Hematopoietic multipotent progenitor cell treated with erythropoietin and hydrocortisone succinate and interleukin-3 and kit ligand, for 4 days (in vitro differentiated cells): ENCODE measurements at regions not wholly inside any gene's neighbourhood (a gene's known extent, or its start where the extent isn't known, plus 50 kb on each side); places are given as distances from the start of the nearest gene placed in this dataset.
A peak's percentile ranks its signal among the peaks of the same experiment; 100 is the strongest.
"Not testable (repeated sequence)": the region's sequence is repeated elsewhere in the genome, so short reads cannot be mapped to it uniquely, and the experiment has no call there.

Experiments used
- DNase-seq: peaks from one replicate; pipeline ENCODE4 v3.0.0-alpha.2; 2015

GRCh38 chrX:140157611-140158010 is 192.3 kb upstream of the CXorf66 start:
- DNase-seq, result no peak

DNA sequence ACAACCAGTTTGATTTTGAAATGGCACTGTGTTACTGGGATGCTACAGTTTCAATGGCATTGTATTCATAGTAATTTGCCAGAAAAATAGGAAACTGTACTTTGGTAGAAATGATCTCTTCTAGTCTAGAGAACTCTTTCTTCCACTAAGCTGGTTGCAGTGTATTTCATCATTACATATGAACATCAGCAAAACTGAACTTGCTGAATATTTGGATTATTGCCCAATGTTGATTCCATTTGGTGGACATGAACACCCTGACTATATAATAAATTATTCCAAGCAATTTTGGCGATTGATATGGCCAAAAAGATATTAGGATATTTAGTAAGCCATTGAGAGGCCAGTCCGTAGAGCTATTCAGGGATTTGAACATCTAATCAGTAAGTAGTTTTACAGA is 191.8 kb upstream of the CXorf66 start:
- no peak for DNase-seq

DNA sequence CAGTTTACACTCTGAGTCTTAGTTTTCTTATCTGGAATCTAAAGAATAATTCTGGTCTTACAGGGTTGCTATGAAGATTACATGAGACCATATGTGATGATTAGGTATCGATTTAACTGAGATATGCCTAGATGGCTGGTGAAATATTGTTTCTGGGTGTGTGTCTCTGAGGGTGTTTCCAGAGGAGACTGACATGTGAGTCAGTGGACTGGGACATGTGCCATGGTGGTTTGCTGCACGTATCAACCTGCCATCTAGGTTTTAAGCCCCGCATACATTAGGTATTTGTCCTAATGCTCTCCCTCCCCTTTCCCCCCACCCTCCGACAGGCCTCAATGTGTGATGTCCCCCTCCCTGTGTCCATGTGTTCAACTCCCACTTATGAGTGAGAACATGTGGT is 186.0 kb upstream of the CXorf66 start:
- no peak for DNase-seq

- DNase-seq, result no peak
Measured at GRCh38 chrX:140149761-140150160, 184.4 kb upstream of the CXorf66 start.

DNA sequence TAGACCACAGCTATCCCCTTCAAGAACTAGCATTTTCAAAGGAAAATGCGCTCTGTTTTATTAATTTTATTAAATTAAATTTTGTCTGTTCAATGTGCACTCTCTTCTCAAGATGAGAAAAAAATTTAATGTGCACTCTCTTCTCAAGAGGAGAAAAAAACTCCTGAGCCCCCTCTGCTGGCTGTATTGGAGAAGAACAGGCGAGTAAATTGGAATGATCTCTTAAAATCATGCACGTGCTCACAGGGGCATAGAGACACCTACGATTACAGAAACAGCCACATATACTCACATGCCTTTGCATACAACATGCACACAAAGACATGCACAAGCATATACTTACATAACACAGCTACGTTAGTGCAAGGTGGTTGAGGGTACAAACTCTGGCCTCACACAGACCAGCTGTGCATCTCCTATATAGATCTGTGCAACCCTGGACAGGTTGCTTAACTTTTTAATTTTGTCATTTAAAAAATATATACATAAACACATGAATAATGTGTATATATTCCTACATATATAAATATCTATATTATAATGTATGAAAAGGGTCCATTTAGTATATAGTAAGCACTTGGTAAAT is 176.2 kb upstream of the CXorf66 start:
- DNase-seq, result peak; percentile 63

DNA sequence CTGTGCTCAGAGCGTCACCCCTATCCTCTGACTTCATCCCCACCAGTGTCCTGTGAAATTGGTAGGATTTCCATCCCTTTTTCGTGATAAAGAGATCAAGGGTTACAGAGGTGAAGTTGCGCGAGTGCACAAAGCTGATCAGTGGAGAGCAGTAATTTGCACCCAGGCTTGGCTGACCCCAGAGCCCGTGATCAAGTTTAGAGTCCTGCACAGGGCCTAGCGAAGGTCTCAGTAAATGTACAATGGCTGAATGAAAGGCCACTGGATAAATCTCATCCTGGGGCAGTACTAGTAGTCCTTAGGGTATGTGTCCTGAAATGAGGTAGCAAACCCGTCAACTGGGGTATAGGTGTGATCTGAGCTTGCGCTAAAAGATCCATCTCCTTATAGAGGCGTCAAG is 173.2 kb upstream of the CXorf66 start:
- DNase-seq, result not testable (repeated sequence)

DNA sequence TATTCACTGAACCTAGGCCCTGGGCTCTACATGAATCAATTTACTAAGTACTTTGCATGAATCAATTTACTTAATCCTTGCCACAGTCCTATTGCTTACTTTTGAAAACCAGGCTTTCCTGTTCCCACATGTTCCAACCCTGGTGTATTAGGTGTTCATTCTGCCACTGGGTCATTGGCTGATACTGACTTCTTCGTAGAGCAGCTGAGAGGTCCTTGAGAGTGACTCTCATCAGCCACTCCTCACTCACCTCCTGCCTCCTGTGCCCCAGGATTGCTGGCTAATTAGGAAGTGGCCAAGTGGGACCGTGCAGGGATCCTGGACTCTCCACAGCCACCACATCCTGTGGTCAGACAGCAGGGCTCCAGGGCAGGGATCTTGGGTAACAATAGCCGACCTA is 172.7 kb upstream of the CXorf66 start:
- DNase-seq, result not testable (repeated sequence)

DNA sequence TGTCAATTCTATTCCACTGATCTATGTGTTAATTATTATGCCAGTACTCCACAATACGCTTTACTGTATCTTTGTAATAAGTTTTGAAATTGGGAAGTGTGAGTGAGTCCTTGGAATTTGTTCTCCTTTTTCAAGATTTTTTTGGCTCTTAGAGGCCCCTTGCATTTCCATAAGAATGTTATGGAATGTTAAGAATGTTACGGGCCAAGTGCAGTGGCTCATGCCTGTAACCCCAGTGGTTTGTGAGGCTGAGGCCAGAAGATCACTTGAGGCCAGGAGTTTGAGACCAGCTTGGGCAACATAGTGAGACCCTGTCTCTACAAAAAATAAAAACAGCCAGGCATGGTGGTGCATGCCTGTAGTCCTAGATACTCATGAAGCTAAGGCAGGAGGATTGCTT is 167.6 kb upstream of the CXorf66 start:
- DNase-seq, result no peak

- no peak for DNase-seq
Measured at GRCh38 chrX:140123446-140123845, 158.1 kb upstream of the CXorf66 start.

GRCh38 chrX:140114059-140114458 is 148.7 kb upstream of the CXorf66 start:
- not testable (repeated sequence) for DNase-seq

DNA sequence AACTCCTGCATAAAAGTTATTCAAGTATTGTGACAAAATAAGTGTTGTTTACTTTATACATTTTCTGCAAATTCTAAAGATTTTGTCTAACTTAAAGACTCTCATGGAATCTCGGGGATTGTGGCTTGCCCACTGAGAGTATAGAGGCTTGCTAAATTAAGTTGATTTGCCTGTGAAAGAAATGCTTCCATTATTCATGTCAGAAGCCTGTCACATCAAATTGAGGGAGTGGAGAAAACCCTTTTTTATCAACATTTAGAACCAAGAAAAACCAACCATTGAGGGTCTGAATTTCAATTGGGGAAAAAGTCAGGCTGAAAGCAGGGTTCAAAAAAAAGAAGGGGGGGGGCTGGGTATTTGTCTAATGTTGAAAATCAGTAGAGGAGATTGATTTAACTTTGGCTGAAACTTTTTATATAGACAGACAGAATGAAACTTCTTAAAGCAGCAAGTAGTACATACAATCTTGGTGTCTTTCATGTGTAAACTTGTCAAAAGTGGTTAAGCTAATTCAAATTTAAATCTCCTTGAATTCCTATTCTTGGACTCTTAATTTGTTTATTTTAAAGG is 144.8 kb upstream of the CXorf66 start:
- DNase-seq, result no peak

GRCh38 chrX:140104760-140105159 is 139.4 kb upstream of the CXorf66 start:
- no peak for DNase-seq

DNA sequence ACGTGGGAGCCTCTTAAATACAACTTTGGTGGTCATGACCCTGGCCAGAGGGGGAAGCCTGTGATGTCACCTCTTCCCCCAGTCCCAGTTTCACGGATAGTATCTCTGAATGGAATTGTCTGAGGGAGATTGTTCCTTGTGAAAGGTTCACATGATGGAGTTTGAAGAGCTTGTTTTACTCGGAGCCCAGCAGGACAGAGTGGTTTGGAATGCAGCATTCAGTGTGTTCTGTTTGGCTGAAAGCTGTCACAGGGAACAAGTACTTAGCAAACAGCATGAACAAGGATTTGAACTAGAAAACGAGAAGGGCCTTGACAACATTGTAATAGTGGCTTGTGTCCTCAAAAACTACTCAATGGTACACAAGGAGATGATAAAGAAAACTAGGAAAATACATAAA is 133.9 kb upstream of the CXorf66 start:
- no peak for DNase-seq

DNA sequence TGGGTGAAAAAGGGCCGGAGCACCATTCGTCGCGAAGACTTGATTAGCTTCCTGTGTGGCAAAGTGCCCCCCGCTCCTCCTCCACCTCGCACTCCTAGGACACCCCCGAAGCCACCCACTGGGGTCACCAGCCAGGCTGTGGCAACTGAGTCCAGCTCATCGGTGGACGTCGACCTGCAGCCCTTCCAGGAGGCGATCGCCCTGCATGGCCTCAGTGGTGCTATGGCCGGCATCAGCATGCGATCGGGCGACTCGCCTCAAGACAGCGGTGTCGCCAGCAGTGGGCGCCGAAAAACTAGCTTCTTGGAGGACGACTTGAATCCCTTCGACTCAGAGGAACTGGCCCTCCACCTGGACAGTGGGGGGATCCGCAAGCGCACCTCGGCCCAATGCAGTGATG is 126.8 kb upstream of the CXorf66 start:
- no peak for DNase-seq

GRCh38 chrX:140091125-140091886 is 126.0 kb upstream of the CXorf66 start:
- peak; percentile 43 for DNase-seq

DNA sequence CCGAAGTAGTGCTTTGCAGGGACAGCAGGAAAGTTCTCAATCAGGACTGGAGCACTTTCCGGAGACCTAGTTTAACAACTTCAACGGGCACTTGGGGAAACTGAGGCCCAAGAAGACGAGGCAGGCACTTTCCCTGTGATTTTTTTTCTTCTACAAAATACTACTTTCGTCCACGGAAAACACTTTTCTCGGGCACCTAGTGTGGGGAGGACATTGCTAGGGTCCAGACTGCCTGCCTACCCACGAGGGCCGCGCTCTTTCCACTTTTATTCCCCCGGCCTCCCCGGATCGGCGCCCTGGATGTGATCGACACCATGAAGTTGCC is 125.4 kb upstream of the CXorf66 start:
- DNase-seq, result no peak

GRCh38 chrX:140088438-140088837 is 123.1 kb upstream of the CXorf66 start:
- no peak for DNase-seq

- DNase-seq, result no peak
Measured at GRCh38 chrX:140087875-140088274, 122.6 kb upstream of the CXorf66 start.

DNA sequence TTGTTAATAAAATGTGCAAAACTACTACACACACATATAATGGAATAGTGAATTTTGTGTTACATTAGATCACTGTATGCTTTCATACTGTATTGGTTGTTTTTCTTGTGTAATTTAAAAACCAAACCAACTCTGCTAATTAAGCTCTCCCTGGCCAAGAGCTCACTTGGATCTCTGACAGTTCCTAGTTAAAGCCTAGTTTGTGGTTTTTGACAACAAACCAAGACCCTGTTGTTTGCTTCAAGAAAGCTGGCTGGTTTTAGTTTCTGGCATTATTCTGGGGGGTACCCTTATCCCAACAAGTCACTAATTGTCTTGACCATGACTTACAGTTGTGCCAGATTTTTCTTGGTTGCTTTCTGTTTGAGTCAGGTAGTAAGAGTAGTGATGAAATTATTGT is 121.4 kb upstream of the CXorf66 start:
- no peak for DNase-seq

- not testable (repeated sequence) for DNase-seq
Measured at GRCh38 chrX:140074851-140075250, 109.5 kb upstream of the CXorf66 start.

GRCh38 chrX:140071037-140071436 is 105.7 kb upstream of the CXorf66 start:
- no peak for DNase-seq

DNA sequence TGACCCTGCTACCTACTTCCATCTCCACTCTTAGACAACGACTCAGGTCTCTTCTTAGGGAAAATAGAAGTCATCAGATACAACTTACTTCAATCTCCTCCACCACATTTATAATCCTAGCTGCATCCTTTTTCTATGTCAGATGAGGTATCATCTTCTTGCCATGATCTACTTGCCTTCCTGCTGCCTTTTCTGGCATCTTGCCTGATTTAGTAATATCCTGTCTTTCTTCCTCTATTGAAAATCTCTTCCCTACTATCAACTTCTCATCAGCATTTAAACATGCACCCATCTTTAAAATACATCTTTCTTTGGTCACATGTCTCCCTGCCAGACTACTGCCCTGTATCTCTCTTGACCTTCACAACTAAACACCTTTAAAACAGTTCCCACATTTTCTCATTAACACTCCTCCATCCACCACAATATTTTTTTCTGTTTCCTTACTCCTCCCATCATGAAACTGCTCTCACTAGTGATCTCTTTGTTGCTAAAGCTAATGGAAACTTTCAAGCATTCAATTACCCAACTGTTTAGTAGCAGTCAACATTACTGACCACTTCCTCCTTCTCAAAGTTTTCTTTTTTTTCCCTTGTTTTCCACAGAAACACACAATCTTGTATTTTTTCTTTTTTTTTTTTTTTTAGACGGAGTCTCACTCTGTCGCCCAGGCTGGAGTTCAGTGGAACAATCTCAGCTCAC is 100.8 kb upstream of the CXorf66 start:
- DNase-seq, result peak; percentile 41

GRCh38 chrX:140064993-140065392 is 99.7 kb upstream of the CXorf66 start:
- DNase-seq, result no peak

DNA sequence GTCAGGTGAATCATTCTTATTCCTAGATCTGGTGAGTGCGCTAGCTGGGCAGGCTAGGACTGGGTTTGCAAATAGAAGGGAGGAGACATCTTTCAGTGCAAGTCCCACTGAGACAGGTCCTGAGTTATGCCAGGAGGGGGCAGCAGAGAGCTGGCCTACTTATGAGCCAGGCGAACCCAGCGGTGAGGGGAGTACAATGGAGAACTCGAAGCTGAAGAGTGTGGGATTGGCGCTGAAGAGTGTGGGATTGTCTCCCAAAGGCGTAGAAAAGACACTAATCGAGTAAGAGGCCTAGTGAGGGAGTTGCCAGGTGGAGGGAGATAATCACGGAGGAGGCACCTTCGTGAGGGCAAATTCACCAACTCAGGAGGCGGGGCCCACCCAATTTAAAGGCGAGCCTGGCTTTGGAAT is 91.7 kb upstream of the CXorf66 start:
- DNase-seq, result peak; percentile 84
